Large intestine (tissue), 3 donors: ENCODE measurements at regions not wholly inside any gene's neighbourhood (a gene's known extent, or its start where the extent isn't known, plus 50 kb on each side); places are given as distances from the start of the nearest gene placed in this dataset.

Source experiments
- DNase-seq, 2 donors: peaks; one replicate each; pipeline versions ENCODE4 v3.0.0 to v3.0.0-alpha.2; 2013
- H3K27ac ChIP-seq: one replicate; pipeline ENCODE4 v1.5.1; 2013; ENCODE audit warnings: low read length
- H3K27me3 ChIP-seq: 2 replicates; pipeline ENCODE4 v1.6.1; 2013; ENCODE audit warnings: low read length; ENCODE audit not compliant: control insufficient read depth, insufficient read depth
- H3K36me3 ChIP-seq: 2 replicates; pipeline ENCODE4 v1.6.1; 2013; ENCODE audit warnings: low read length; ENCODE audit not compliant: control insufficient read depth, insufficient read depth
- H3K4me1 ChIP-seq: one replicate; pipeline ENCODE4 v1.6.1; 2013; ENCODE audit warnings: low read length; ENCODE audit not compliant: control insufficient read depth, insufficient read depth
- H3K4me3 ChIP-seq: one replicate; pipeline ENCODE4 v1.5.1; 2013; ENCODE audit warnings: low read length
- H3K9me3 ChIP-seq: one replicate; pipeline ENCODE4 v1.6.1; 2013; ENCODE audit warnings: mild to moderate bottlenecking, low read depth, low read length, moderate library complexity; ENCODE audit not compliant: control insufficient read depth
- WGBS: methylation state at CpG from one replicate; pipeline ENCODE4 v1.1.5; 2013; ENCODE audit warnings: low lambda C conversion rate; ENCODE audit not compliant: insufficient coverage; 5-methylcytosine and 5-hydroxymethylcytosine counted together

GRCh38 chr4:35399912-35400311 is 844.4 kb downstream of the ARAP2 start:
- no peak for DNase-seq
- no peaks in the 10 kb centered on the region for H3K27me3 ChIP-seq
- no peak overlapping the region for H3K4me3 ChIP-seq
- no peaks in the 10 kb centered on the region for H3K36me3 ChIP-seq
- no peaks in the 10 kb centered on the region for H3K9me3 ChIP-seq
- H3K4me1 ChIP-seq: no peaks in the 10 kb centered on the region
- WGBS: no CpG with 5 or more reads among the region's 2 CpGs
- no peak overlapping the region for H3K27ac ChIP-seq

DNA sequence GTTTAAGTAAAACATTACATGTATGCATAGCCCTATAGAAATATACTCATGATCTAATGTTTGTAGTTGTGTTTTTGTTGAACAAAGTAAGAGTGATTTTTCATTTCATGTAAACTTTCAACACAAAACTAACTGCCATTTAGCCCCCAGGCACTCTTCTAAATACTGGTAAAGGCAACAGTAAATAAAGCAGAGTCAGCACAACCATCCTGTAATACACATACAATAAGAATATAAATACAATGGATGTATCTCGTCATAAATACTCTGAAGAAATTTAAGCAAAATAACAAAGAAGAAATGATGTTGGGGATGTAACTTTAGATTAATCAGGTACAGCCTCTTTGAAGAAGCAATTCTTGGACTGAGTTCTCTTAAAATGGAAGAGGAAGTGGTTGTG is 821.2 kb downstream of the ARAP2 start:
- no CpG with 5 or more reads among the region's 1 CpG for WGBS
- Histone ChIP-seq H3K36me3 (no peaks in the 10 kb centered on the region), H3K4me1 (no peaks in the 10 kb centered on the region), H3K27me3 (no peaks in the 10 kb centered on the region), H3K27ac (no peak overlapping the region), H3K9me3 (no peaks in the 10 kb centered on the region), H3K4me3 (no peak overlapping the region)
- no peak for DNase-seq

DNA sequence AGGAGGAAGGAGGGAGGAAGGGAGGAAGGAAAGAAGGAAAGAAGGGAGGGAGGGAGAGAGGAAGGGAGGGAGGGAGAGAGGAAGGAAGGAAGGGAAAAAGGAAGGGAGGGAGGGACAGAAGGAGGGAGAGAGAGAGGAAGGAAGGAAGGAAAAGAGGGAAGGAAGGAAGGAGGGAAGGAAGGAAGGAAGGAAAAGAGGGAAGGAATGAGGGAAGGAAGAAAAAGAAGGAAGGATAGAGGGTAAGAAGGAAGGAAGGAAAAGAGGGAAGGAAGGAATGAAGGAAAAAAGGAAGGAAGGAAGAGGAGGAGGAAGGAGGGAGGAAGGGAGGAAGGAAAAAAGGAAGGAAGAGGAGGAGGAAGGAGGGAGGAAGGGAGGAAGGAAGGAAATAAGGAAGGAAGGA is 796.8 kb downstream of the ARAP2 start:
- no peak for DNase-seq
- Histone ChIP-seq H3K9me3 (peaks cover 13% of the 10 kb centered on the region), H3K4me3 (no peak overlapping the region), H3K27me3 (no peaks in the 10 kb centered on the region), H3K4me1 (no peaks in the 10 kb centered on the region), H3K36me3 (no peaks in the 10 kb centered on the region), H3K27ac (no peak overlapping the region)

GRCh38 chr4:35459045-35459444 is 785.3 kb downstream of the ARAP2 start:
- Histone ChIP-seq H3K36me3 (no peaks in the 10 kb centered on the region), H3K27me3 (no peaks in the 10 kb centered on the region), H3K4me1 (no peaks in the 10 kb centered on the region), H3K9me3 (no peaks in the 10 kb centered on the region), H3K4me3 (no peak overlapping the region), H3K27ac (no peak overlapping the region)
- no peak for DNase-seq

- Histone ChIP-seq H3K9me3 (no peaks in the 10 kb centered on the region), H3K36me3 (no peaks in the 10 kb centered on the region), H3K4me1 (no peaks in the 10 kb centered on the region), H3K27ac (no peak overlapping the region), H3K27me3 (no peaks in the 10 kb centered on the region), H3K4me3 (no peak overlapping the region)
- WGBS: no CpG with 5 or more reads among the region's 5 CpGs
- no peak for DNase-seq
These were observed 782.2 kb downstream of the ARAP2 start for GRCh38 chr4:35461931-35462659.

DNA sequence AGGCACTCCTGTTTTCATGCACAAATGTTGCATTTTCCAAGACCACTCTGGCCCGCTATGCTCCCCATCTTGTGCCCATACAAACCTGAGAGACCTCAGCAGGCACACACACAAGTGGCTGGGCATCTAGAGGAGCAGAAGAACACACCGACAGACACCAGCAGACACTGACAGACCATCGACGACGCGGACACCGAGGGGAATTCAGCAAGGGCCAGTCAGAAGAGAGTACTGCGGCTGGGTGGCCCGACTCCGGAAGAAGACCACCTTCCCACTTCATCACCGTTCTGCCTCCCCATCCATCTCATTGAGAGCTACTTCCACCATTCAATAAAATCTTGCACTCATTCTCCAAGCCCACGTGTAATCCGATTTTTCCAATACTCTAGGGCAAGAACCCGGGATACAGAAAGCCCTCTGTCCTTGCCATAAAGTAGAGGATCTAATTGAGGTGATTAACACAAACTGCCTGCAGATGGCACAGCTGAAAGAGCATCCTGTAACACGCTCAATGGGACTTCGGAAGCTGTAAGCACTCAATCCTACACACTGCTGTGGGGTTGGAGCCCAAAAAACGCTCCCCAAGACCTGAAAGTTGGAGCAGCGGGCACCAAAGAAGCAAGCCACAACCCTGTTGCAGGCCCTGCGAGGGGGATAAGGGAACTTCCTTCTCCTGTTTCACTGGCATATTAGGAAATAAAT is 780.9 kb downstream of the ARAP2 start:
- no CpG with 5 or more reads among the region's 19 CpGs for WGBS
- Histone ChIP-seq H3K36me3 (no peaks in the 10 kb centered on the region), H3K27ac (no peak overlapping the region), H3K27me3 (no peaks in the 10 kb centered on the region), H3K9me3 (no peaks in the 10 kb centered on the region), H3K4me3 (no peak overlapping the region), H3K4me1 (no peaks in the 10 kb centered on the region)
- DNase-seq: no peak

GRCh38 chr4:35464964-35465528 is 779.3 kb downstream of the ARAP2 start:
- H3K27ac ChIP-seq: no peak overlapping the region
- no peaks in the 10 kb centered on the region for H3K36me3 ChIP-seq
- H3K4me3 ChIP-seq: no peak overlapping the region
- no peaks in the 10 kb centered on the region for H3K27me3 ChIP-seq
- no peaks in the 10 kb centered on the region for H3K9me3 ChIP-seq
- no peak for DNase-seq
- no peaks in the 10 kb centered on the region for H3K4me1 ChIP-seq

GRCh38 chr4:35491093-35491492 is 753.2 kb downstream of the ARAP2 start:
- Histone ChIP-seq H3K27me3 (no peaks in the 10 kb centered on the region), H3K27ac (no peak overlapping the region), H3K36me3 (no peaks in the 10 kb centered on the region), H3K4me1 (no peaks in the 10 kb centered on the region), H3K4me3 (no peak overlapping the region), H3K9me3 (peaks cover 5% of the 10 kb centered on the region)
- no peak for DNase-seq

GRCh38 chr4:35493977-35494376 is 750.3 kb downstream of the ARAP2 start:
- Histone ChIP-seq H3K4me1 (no peaks in the 10 kb centered on the region), H3K4me3 (no peak overlapping the region), H3K9me3 (peaks cover 5% of the 10 kb centered on the region), H3K36me3 (no peaks in the 10 kb centered on the region), H3K27ac (no peak overlapping the region), H3K27me3 (no peaks in the 10 kb centered on the region)
- DNase-seq: no peak
- no CpG with 5 or more reads among the region's 4 CpGs for WGBS

DNA sequence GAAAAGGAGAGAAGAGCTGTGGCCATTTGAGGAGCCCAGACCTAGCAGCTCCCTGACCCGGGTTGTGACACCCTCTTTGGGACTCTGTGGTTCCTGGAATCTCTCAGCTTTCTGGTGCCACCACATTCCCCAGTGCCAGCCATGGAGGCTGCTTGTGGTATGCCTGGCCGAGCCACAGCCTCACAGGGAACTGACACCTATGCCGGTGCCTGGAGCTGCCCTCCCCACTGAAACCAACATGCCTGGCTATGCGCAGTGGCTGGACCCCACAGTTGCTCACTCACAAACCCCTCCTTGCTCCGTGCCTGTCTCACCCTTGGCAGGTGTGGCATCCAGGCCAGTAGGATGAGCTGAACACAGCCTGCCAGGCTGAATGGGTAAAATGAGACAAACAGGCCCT is 749.4 kb downstream of the ARAP2 start:
- Histone ChIP-seq H3K4me3 (no peak overlapping the region), H3K9me3 (peaks cover 5% of the 10 kb centered on the region), H3K27me3 (no peaks in the 10 kb centered on the region), H3K4me1 (no peaks in the 10 kb centered on the region), H3K27ac (no peak overlapping the region), H3K36me3 (no peaks in the 10 kb centered on the region)
- WGBS: no CpG with 5 or more reads among the region's 5 CpGs
- no peak for DNase-seq

DNA sequence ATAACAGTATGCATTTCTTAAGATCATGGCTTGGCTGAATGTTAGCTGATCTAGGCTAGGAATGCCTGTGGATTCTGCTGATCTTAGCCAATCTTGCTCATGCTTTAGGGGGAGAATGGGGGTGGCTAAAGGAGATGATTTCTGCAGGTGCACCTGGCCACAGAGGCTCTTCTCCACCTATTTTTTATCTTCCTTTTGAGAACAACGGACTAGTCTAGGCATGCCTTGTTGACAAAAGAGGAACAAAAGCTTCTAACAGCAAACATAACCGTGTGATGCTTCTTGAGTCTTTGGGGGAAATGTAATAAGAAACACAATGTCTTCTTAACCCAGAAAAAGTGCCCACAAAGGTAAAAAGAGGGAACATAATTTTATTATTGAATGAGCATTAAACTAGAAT is 743.5 kb downstream of the ARAP2 start:
- WGBS: 83% methylated on average over 1 of the region's 2 CpGs
- Histone ChIP-seq H3K4me3 (no peak overlapping the region), H3K9me3 (no peaks in the 10 kb centered on the region)

More for the DNA sequence above, 743.5 kb downstream of the ARAP2 start:
- no peaks in the 10 kb centered on the region for H3K4me1 ChIP-seq
- H3K27me3 ChIP-seq: no peaks in the 10 kb centered on the region
- H3K36me3 ChIP-seq: no peaks in the 10 kb centered on the region
- H3K27ac ChIP-seq: no peak overlapping the region
- DNase-seq: no peak
